SK-N-MC (cell line): ENCODE measurements at regions not wholly inside any gene's neighbourhood (a gene's known extent, or its start where the extent isn't known, plus 50 kb on each side); places are given as distances from the start of the nearest gene placed in this dataset.

Experiments
- EZH2 ChIP-seq: fragments of 200-600 bp; sonication (generic); IDR thresholded peaks from one replicate; pipeline ENCODE4 v1.6.1; 2017; ENCODE audit warnings: antibody characterized with exemption
- FOXP2 ChIP-seq: optimal IDR thresholded peaks from 2 replicates; pipeline ENCODE3; 2011; ENCODE audit warnings: mild to moderate bottlenecking, moderate library complexity; ENCODE audit not compliant: insufficient read depth; ENCODE audit errors: extremely low read length, control extremely low read depth
- POLR2AphosphoS5 ChIP-seq: IDR thresholded peaks from 2 replicates; pipeline ENCODE4 v1.6.1; 2012; ENCODE audit warnings: mild to moderate bottlenecking, low read depth, low read length, borderline replicate concordance

DNA sequence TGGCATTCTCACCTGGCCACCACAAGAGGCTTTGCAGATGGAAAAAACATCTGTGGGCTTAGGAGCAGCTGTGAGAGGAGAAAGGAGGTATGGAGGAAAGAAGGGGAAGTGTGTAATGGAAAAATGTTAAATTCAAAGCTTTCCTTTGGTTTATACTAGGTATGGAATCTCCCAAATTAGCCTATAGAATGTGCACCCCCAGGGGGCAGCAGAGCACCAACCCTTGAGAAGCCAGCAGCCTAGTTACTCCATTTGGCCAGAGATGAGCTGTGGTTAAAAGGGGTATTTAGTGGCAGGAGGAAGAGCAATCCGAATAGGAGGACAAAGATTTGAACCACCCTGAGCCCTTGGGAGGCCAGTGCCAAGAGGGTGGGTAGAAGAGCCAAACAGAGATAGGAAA lies 97.5 kb upstream of the CTTNBP2NL start:
- TF ChIP-seq POLR2AphosphoS5: no peak
- no peak for TF ChIP-seq EZH2
- no peak for TF ChIP-seq FOXP2
